ENCODE measurements at regions not wholly inside any gene's neighbourhood (a gene's known extent, or its start where the extent isn't known, plus 50 kb on each side); places are given as distances from the start of the nearest gene placed in this dataset.

DNA sequence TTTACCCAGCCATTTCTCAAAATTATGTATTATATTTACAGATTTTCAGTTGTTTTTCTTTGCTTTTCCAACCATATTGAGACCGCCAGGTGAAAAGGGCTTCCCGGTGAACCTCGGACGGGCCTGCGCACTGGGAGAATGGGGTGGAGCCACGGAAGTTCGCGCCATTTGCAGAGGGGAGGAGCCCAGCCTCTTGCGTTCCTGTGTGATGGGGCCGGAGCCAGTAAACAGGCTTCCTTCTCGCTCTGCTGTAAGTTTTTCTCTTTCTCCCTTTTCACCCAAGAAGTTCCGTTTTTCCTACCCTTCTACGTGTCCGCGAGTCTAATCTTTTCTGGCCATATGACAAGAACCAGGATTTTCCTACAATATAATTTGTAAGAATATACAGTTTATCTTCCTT, 1108.8 kb upstream of the SEL1L start:
- H3K9me3 ChIP-seq: no peaks in the 10 kb centered on the region
- H3K36me3 ChIP-seq: no peaks in the 10 kb centered on the region
- TF ChIP-seq CTCF (IDR thresholded peaks at IDR 0.05): no peak
- H3K27ac ChIP-seq: no peak overlapping the region
- H3K4me1 ChIP-seq (ENCODE audit: control insufficient read depth in 1 of 2, insufficient read depth in 1 of 2, low read depth in 1 of 2, low read length in 1 of 2): no peaks in the 10 kb centered on the region
- no peaks in the 10 kb centered on the region for H3K27me3 ChIP-seq
- no peak overlapping the region for H3K4me3 ChIP-seq (ENCODE audit: low read depth in 1 of 2, low read length in 1 of 2)

GRCh38 chr14:82647088-82647810, 1113.6 kb upstream of the SEL1L start:
- Histone ChIP-seq H3K9me3 (no peaks in the 10 kb centered on the region), H3K27ac (no peak overlapping the region), H3K4me3 (ENCODE audit: low read depth in 1 of 2, low read length in 1 of 2) (no peak overlapping the region), H3K36me3 (no peaks in the 10 kb centered on the region), H3K27me3 (no peaks in the 10 kb centered on the region), H3K4me1 (ENCODE audit: control insufficient read depth in 1 of 2, insufficient read depth in 1 of 2, low read depth in 1 of 2, low read length in 1 of 2) (no peaks in the 10 kb centered on the region)
- TF ChIP-seq CTCF (IDR thresholded peaks at IDR 0.05): no peak

DNA sequence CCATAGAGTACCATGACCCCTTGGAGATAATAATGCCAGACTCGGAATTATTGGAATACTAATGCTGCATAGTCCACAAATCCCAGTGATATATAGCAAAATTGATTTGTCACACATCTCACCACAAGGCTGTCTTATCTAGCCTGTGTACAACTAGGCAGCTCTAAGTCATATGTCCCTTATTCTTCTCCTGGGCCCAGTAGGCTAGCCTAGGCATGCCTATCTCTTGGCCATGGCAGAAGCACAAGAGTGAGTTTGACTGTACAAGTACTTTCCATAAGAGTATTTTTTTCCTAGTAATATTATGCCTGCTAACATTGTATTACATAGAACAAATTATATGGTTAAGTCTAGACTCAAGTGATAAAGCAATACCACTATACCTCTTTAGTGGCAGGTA, 1122.1 kb upstream of the SEL1L start:
- Histone ChIP-seq H3K4me1 (ENCODE audit: control insufficient read depth in 1 of 2, insufficient read depth in 1 of 2, low read depth in 1 of 2, low read length in 1 of 2) (no peaks in the 10 kb centered on the region), H3K27ac (no peak overlapping the region), H3K9me3 (no peaks in the 10 kb centered on the region), H3K4me3 (ENCODE audit: low read depth in 1 of 2, low read length in 1 of 2) (no peak overlapping the region), H3K36me3 (no peaks in the 10 kb centered on the region), H3K27me3 (no peaks in the 10 kb centered on the region)
- TF ChIP-seq CTCF (IDR thresholded peaks at IDR 0.05): no peak

GRCh38 chr14:82657186-82657675, 1123.6 kb upstream of the SEL1L start:
- TF ChIP-seq CTCF (IDR thresholded peaks at IDR 0.05): no peak
- no peaks in the 10 kb centered on the region for H3K36me3 ChIP-seq
- H3K4me1 ChIP-seq (ENCODE audit: control insufficient read depth in 1 of 2, insufficient read depth in 1 of 2, low read depth in 1 of 2, low read length in 1 of 2): no peaks in the 10 kb centered on the region
- H3K9me3 ChIP-seq: no peaks in the 10 kb centered on the region
- no peak overlapping the region for H3K27ac ChIP-seq
- H3K27me3 ChIP-seq: no peaks in the 10 kb centered on the region
- H3K4me3 ChIP-seq (ENCODE audit: low read depth in 1 of 2, low read length in 1 of 2): no peak overlapping the region

GRCh38 chr14:82661258-82661657, 1127.6 kb upstream of the SEL1L start:
- Histone ChIP-seq H3K4me1 (ENCODE audit: control insufficient read depth in 1 of 2, insufficient read depth in 1 of 2, low read depth in 1 of 2, low read length in 1 of 2) (no peaks in the 10 kb centered on the region), H3K27ac (no peak overlapping the region), H3K4me3 (ENCODE audit: low read depth in 1 of 2, low read length in 1 of 2) (no peak overlapping the region), H3K9me3 (no peaks in the 10 kb centered on the region), H3K27me3 (no peaks in the 10 kb centered on the region), H3K36me3 (no peaks in the 10 kb centered on the region)
- no peak for TF ChIP-seq CTCF (IDR thresholded peaks at IDR 0.05)
